ENCODE measurements at regions not wholly inside any gene's neighbourhood (a gene's known extent, or its start where the extent isn't known, plus 50 kb on each side); places are given as distances from the start of the nearest gene placed in this dataset.

DNA sequence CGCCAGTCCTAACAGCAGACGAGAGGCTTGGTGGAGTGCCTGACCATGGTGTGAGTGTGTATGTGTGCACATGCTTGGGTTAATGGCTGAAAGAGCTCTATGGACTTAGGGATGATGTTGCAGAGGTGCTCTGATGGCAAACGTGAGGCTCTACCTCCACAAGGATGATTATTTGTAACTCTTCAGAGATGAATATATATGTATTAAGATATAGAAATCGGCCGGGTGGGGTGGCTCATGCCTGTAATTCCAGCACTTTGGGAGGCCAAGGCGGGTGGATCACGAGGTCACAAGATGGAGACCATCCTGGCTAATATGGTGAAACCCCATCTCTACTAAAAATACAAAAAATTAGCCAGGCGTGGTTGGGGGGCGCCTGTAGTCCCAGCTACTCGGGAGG lies 253.4 kb upstream of the CDH18 start:
- Mint-ChIP-seq H3K4me3 (no peak overlapping the region), H3K27ac (no peak overlapping the region), H3K4me1 (no peaks in the 10 kb centered on the region), H3K27me3 (no peaks in the 10 kb centered on the region), H3K9me3 (ENCODE audit: insufficient read depth) (peaks cover 3% of the 10 kb centered on the region)
- Histone ChIP-seq H2AFZ (ENCODE audit: insufficient read depth, low read depth, low read length, poor library complexity, severe bottlenecking) (no peak overlapping the region), H3K27ac (ENCODE audit: low read length in 2 of 2) (no peak overlapping the region), H3K27me3 (replicated peaks in 1 of 4; ENCODE audit: control extremely low read depth in 1 of 4, control insufficient read depth in 3 of 4, insufficient read depth in 4 of 4, low read length in 3 of 4) (no peaks in the 10 kb centered on the region), H3K9me3 (ENCODE audit: control extremely low read depth in 1 of 3, control insufficient read depth in 2 of 3, insufficient read depth in 1 of 3, low read length in 2 of 3) (no peaks in the 10 kb centered on the region), H3K9ac (ENCODE audit: low read length) (no peak overlapping the region), H3K4me3 (ENCODE audit: control extremely low read depth in 1 of 5, extremely low read depth in 1 of 5, insufficient read depth in 1 of 5, low read depth in 2 of 5, low read length in 4 of 5) (no peak overlapping the region), H3K4me2 (replicated peaks; ENCODE audit: low read depth, low read length, poor library complexity, severe bottlenecking) (no peak overlapping the region), H3K79me2 (ENCODE audit: control insufficient read depth, insufficient read depth, low read length) (no peaks in the 10 kb centered on the region), H4K20me1 (ENCODE audit: control insufficient read depth, insufficient read depth, low read length, poor library complexity, severe bottlenecking) (no peaks in the 10 kb centered on the region), H3K36me3 (replicated peaks in 1 of 2; ENCODE audit: control extremely low read depth in 1 of 2, control insufficient read depth in 1 of 2, extremely low read depth in 1 of 2, insufficient read depth in 2 of 2, low read length in 1 of 2) (no peaks in the 10 kb centered on the region), H3K4me1 (ENCODE audit: control insufficient read depth in 2 of 2, insufficient read depth in 2 of 2, low read length in 2 of 2) (no peaks in the 10 kb centered on the region)
- intact Hi-C loops (cut with micrococcal nuclease): no loop called here
- TF ChIP-seq, protein P1, sequence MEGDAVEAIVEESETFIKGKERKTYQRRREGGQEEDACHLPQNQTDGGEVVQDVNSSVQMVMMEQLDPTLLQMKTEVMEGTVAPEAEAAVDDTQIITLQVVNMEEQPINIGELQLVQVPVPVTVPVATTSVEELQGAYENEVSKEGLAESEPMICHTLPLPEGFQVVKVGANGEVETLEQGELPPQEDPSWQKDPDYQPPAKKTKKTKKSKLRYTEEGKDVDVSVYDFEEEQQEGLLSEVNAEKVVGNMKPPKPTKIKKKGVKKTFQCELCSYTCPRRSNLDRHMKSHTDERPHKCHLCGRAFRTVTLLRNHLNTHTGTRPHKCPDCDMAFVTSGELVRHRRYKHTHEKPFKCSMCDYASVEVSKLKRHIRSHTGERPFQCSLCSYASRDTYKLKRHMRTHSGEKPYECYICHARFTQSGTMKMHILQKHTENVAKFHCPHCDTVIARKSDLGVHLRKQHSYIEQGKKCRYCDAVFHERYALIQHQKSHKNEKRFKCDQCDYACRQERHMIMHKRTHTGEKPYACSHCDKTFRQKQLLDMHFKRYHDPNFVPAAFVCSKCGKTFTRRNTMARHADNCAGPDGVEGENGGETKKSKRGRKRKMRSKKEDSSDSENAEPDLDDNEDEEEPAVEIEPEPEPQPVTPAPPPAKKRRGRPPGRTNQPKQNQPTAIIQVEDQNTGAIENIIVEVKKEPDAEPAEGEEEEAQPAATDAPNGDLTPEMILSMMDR (IDR thresholded peaks at IDR 0.05): no peak
- no peak for TF ChIP-seq EZH2 (IDR thresholded peaks at IDR 0.05; ENCODE audit: borderline replicate concordance, insufficient read depth, low read depth, low read length, poor library complexity, severe bottlenecking)
- POLR2A ChIA-PET: no interaction called here
- no peak for ATAC-seq (ENCODE audit: low read depth)
- CTCF ChIA-PET: no interaction called here
- WGBS (ENCODE audit: insufficient coverage): 93% methylated on average over 3 of the region's 10 CpGs
- DNase-seq: no peak

DNA sequence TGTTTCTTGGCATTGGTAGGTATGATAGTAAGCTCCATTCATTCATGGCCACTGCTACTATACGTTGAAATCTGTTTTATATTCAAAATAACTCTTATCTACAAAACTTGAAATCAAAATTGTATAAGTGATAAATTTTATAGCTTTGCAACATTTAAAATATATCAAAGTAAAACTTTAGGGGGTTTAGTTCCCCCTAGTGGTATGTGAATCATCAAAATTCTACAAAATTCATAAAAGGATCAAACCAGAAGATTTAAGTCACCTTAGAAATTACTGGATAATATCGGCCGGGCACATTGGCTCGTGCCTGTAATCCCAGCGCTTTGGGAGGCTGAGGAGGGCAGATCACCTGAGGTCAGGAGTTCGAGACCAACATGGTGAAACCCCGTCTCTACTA lies 243.0 kb upstream of the CDH18 start:
- no peaks in the 10 kb centered on the region for H3K36me3 ChIP-seq (replicated peaks in 1 of 2; ENCODE audit: control extremely low read depth in 1 of 2, control insufficient read depth in 1 of 2, extremely low read depth in 1 of 2, insufficient read depth in 2 of 2, low read length in 1 of 2)
- Mint-ChIP-seq H3K9me3 (ENCODE audit: insufficient read depth) (no peaks in the 10 kb centered on the region), H3K4me3 (no peak overlapping the region), H3K4me1 (no peaks in the 10 kb centered on the region), H3K27ac (no peak overlapping the region), H3K27me3 (no peaks in the 10 kb centered on the region)
- TF ChIP-seq, protein P1 (IDR thresholded peaks at IDR 0.05): no peak
- TF ChIP-seq EZH2 (IDR thresholded peaks at IDR 0.05; ENCODE audit: borderline replicate concordance, insufficient read depth, low read depth, low read length, poor library complexity, severe bottlenecking): no peak
- no peak overlapping the region for H3K9ac ChIP-seq (ENCODE audit: low read length)
- ATAC-seq (ENCODE audit: low read depth) (no peak), DNase-seq (no peak)
- intact Hi-C loops (cut with micrococcal nuclease): no loop called here
- no peaks in the 10 kb centered on the region for H3K79me2 ChIP-seq (ENCODE audit: control insufficient read depth, insufficient read depth, low read length)
- H4K20me1 ChIP-seq (ENCODE audit: control insufficient read depth, insufficient read depth, low read length, poor library complexity, severe bottlenecking): no peaks in the 10 kb centered on the region
- no peak overlapping the region for H3K4me2 ChIP-seq (replicated peaks; ENCODE audit: low read depth, low read length, poor library complexity, severe bottlenecking)
- no peaks in the 10 kb centered on the region for H3K4me1 ChIP-seq (ENCODE audit: control insufficient read depth in 2 of 2, insufficient read depth in 2 of 2, low read length in 2 of 2)
- H3K27me3 ChIP-seq (replicated peaks in 1 of 4; ENCODE audit: control extremely low read depth in 1 of 4, control insufficient read depth in 3 of 4, insufficient read depth in 4 of 4, low read length in 3 of 4): no peaks in the 10 kb centered on the region
- H2AFZ ChIP-seq (ENCODE audit: insufficient read depth, low read depth, low read length, poor library complexity, severe bottlenecking): no peak overlapping the region
- no peaks in the 10 kb centered on the region for H3K9me3 ChIP-seq (ENCODE audit: control extremely low read depth in 1 of 3, control insufficient read depth in 2 of 3, insufficient read depth in 1 of 3, low read length in 2 of 3)
- WGBS (ENCODE audit: insufficient coverage): 79% methylated on average over 4 of the region's 7 CpGs
- no peak overlapping the region for H3K27ac ChIP-seq (ENCODE audit: low read length in 2 of 2)
- H3K4me3 ChIP-seq (ENCODE audit: control extremely low read depth in 1 of 5, extremely low read depth in 1 of 5, insufficient read depth in 1 of 5, low read depth in 2 of 5, low read length in 4 of 5): no peak overlapping the region
- ChIA-PET POLR2A (no interaction called here), CTCF (no interaction called here)

Measured in B cell (primary cell).